A673 (cell line): ENCODE measurements at regions not wholly inside any gene's neighbourhood (a gene's known extent, or its start where the extent isn't known, plus 50 kb on each side); places are given as distances from the start of the nearest gene placed in this dataset.

ENCODE experiments used
- BruUV-seq: library from RNA; stranded (reverse); fragments of 400-500 nt; replicated peaks from 2 replicates; lab custom pipeline; 2021; lab: Mats Ljungman, UMichigan
- CTCF ChIA-PET: fragments of 300-600 bp; sonication (Branson Sonifier 250); formaldehyde crosslinking; loops from one replicate; lab custom pipeline; 2022; ENCODE audit warnings: antibody characterized with exemption; lab: Charles Lee
- POLR2A ChIA-PET: fragments of 300-600 bp; sonication (Branson Sonifier 250); formaldehyde crosslinking; loops from one replicate; lab custom pipeline; 2022; ENCODE audit warnings: antibody characterized with exemption; ENCODE audit not compliant: low non-redundant PET; lab: Charles Lee
- DNase-seq: peaks from one replicate; pipeline ENCODE4 v3.0.0-alpha.2; 2015; ENCODE audit warnings: low spot score
- H3K27ac ChIP-seq: fragments of 200-600 bp; sonication (generic); 2 replicates; pipeline ENCODE4 v1.5.1; 2016; ENCODE audit warnings: mixed run types, low read depth, mild to moderate bottlenecking, mixed read lengths, antibody characterized with exemption, low read length; ENCODE audit not compliant: poor library complexity, severe bottlenecking
- H3K27me3 ChIP-seq: fragments of 200-600 bp; sonication (generic); replicated peaks from 2 replicates; pipeline ENCODE4 v1.6.1; 2017; ENCODE audit warnings: mixed run types, low read depth, mild to moderate bottlenecking, mixed read lengths, antibody characterized with exemption, low read length; ENCODE audit not compliant: insufficient read depth, poor library complexity
- H3K36me3 ChIP-seq: fragments of 200-600 bp; sonication (generic); 2 replicates; pipeline ENCODE4 v1.6.1; 2016; ENCODE audit warnings: mixed run types, mild to moderate bottlenecking, mixed read lengths, antibody characterized with exemption, low read length; ENCODE audit not compliant: insufficient read depth, poor library complexity, severe bottlenecking
- H3K4me1 ChIP-seq: fragments of 200-600 bp; sonication (generic); 2 replicates; pipeline ENCODE4 v1.6.1; 2017; ENCODE audit warnings: mixed run types, mild to moderate bottlenecking, mixed read lengths, antibody characterized with exemption, low read length; ENCODE audit not compliant: insufficient read depth, poor library complexity, severe bottlenecking
- H3K4me3 ChIP-seq: fragments of 200-600 bp; sonication (generic); 2 replicates; pipeline ENCODE4 v1.5.1; 2016; ENCODE audit warnings: low read depth, mixed run types, mild to moderate bottlenecking, mixed read lengths, low read length; ENCODE audit not compliant: poor library complexity, severe bottlenecking
- H3K9me3 ChIP-seq: fragments of 200-600 bp; sonication (generic); 2 replicates; pipeline ENCODE4 v1.6.1; 2016; ENCODE audit warnings: mixed run types, low read depth, mild to moderate bottlenecking, mixed read lengths, antibody characterized with exemption, low read length; ENCODE audit not compliant: poor library complexity, severe bottlenecking
- EZH2 ChIP-seq: fragments of 200-600 bp; sonication (generic); IDR thresholded peaks from 2 replicates; pipeline ENCODE4 v1.6.1; 2017; ENCODE audit warnings: borderline replicate concordance, low read depth, mild to moderate bottlenecking, mixed read lengths, antibody characterized with exemption, low read length; ENCODE audit not compliant: poor library complexity, severe bottlenecking
- intact Hi-C: fragments of 100-400 bp; cut with micrococcal nuclease; formaldehyde crosslinking; loops from one replicate; pipeline ENCODE4 v1.10.0; 2022; ENCODE audit not compliant: unreplicated experiment
- TF ChIP-seq, protein P1 (sequence below): fragments of 300-800, 200-600 bp; sonication (generic); conservative IDR thresholded peaks from 2 replicates; pipeline ENCODE4 v1.5.1; 2017; ENCODE audit warnings: low read depth, mild to moderate bottlenecking, antibody characterized with exemption, low read length, moderate library complexity, mixed read lengths

GRCh38 chr5:36383942-36384341 lies 82.2 kb upstream of the RANBP3L start:
- no peaks in the 10 kb centered on the region for H3K27me3 ChIP-seq
- DNase-seq, result no peak
- CTCF ChIA-PET, result no interaction called here
- POLR2A ChIA-PET, result no interaction called here
- TF ChIP-seq, protein P1, sequence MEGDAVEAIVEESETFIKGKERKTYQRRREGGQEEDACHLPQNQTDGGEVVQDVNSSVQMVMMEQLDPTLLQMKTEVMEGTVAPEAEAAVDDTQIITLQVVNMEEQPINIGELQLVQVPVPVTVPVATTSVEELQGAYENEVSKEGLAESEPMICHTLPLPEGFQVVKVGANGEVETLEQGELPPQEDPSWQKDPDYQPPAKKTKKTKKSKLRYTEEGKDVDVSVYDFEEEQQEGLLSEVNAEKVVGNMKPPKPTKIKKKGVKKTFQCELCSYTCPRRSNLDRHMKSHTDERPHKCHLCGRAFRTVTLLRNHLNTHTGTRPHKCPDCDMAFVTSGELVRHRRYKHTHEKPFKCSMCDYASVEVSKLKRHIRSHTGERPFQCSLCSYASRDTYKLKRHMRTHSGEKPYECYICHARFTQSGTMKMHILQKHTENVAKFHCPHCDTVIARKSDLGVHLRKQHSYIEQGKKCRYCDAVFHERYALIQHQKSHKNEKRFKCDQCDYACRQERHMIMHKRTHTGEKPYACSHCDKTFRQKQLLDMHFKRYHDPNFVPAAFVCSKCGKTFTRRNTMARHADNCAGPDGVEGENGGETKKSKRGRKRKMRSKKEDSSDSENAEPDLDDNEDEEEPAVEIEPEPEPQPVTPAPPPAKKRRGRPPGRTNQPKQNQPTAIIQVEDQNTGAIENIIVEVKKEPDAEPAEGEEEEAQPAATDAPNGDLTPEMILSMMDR, result no peak
- TF ChIP-seq EZH2, result no peak
- no peaks in the 10 kb centered on the region for H3K4me1 ChIP-seq
- H3K4me3 ChIP-seq, result no peak overlapping the region
- H3K9me3 ChIP-seq, result no peaks in the 10 kb centered on the region
- no TSS peak for BruUV-seq
- intact Hi-C loops, result no loop called here
- H3K27ac ChIP-seq, result no peak overlapping the region
- no peaks in the 10 kb centered on the region for H3K36me3 ChIP-seq

- Histone ChIP-seq H3K4me1 (no peaks in the 10 kb centered on the region), H3K27ac (no peak overlapping the region), H3K9me3 (no peaks in the 10 kb centered on the region), H3K4me3 (no peak overlapping the region), H3K27me3 (no peaks in the 10 kb centered on the region), H3K36me3 (no peaks in the 10 kb centered on the region)
- intact Hi-C loops, result no loop called here
- CTCF ChIA-PET, result no interaction called here
- TF ChIP-seq, protein P1, result no peak
- TF ChIP-seq EZH2, result no peak
- BruUV-seq, result no TSS peak
- DNase-seq, result no peak
- POLR2A ChIA-PET, result no interaction called here
These were observed 83.1 kb upstream of the RANBP3L start for GRCh38 chr5:36384845-36385244.

- no TSS peak for BruUV-seq
- CTCF ChIA-PET, result no interaction called here
These were observed 83.8 kb upstream of the RANBP3L start for GRCh38 chr5:36385495-36385894.

More at GRCh38 chr5:36385495-36385894, 83.8 kb upstream of the RANBP3L start:
- no peak for TF ChIP-seq EZH2
- TF ChIP-seq, protein P1, result no peak
- Histone ChIP-seq H3K4me3 (no peak overlapping the region), H3K9me3 (no peaks in the 10 kb centered on the region), H3K36me3 (no peaks in the 10 kb centered on the region), H3K27me3 (no peaks in the 10 kb centered on the region), H3K27ac (no peak overlapping the region), H3K4me1 (no peaks in the 10 kb centered on the region)
- POLR2A ChIA-PET, result no interaction called here
- DNase-seq, result no peak
- intact Hi-C loops, result no loop called here
